Adrenal gland (tissue), 5 donors: ENCODE measurements at regions not wholly inside any gene's neighbourhood (a gene's known extent, or its start where the extent isn't known, plus 50 kb on each side); places are given as distances from the start of the nearest gene placed in this dataset.

Experiments used
- POLR2A ChIP-seq, 2 donors: fragments of 450-650 bp; IDR thresholded peaks; one replicate each; pipeline ENCODE4 v1.6.1; 2017; ENCODE audit warnings: antibody characterized with exemption in 2 of 2, mild to moderate bottlenecking in 2 of 2, moderate library complexity in 1 of 2
- TF ChIP-seq, protein P1 (sequence below), 6 experiments: fragments of 450-650 bp in 4 of 6; fragments of 200-600 bp in 2 of 6; sonication (generic) in 1 of 6; IDR thresholded peaks; 1 replicate in 5 of 6; 2 replicates in 1 of 6; pipeline versions ENCODE4 v1.5.1 to v1.8.0; 2016 to 2021; ENCODE audit warnings: antibody characterized with exemption in 6 of 6, mild to moderate bottlenecking in 2 of 6, moderate library complexity in 1 of 6
- donor health status: DM: no; HTN: no; CAD: no.

DNA sequence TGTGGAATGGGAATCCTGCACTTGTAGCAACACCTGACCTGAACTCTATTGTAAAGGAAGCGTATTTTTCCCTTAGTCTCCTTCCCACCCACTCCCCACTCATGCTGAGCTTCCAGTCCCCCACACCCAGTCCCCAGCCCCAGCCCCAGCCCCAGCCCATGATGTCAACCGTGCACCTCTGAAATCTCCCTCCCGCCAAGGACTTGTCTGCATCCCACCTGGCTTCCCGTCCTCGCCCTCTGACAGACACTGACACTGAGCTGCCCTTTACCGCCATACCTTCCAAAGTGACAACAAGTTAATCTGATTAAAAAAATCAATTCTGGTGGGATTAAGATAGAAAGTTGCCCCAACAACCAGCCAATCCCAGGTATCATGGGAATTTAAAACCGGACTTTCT is 213.6 kb upstream of the CELF4 start:
- TF ChIP-seq, protein P1, sequence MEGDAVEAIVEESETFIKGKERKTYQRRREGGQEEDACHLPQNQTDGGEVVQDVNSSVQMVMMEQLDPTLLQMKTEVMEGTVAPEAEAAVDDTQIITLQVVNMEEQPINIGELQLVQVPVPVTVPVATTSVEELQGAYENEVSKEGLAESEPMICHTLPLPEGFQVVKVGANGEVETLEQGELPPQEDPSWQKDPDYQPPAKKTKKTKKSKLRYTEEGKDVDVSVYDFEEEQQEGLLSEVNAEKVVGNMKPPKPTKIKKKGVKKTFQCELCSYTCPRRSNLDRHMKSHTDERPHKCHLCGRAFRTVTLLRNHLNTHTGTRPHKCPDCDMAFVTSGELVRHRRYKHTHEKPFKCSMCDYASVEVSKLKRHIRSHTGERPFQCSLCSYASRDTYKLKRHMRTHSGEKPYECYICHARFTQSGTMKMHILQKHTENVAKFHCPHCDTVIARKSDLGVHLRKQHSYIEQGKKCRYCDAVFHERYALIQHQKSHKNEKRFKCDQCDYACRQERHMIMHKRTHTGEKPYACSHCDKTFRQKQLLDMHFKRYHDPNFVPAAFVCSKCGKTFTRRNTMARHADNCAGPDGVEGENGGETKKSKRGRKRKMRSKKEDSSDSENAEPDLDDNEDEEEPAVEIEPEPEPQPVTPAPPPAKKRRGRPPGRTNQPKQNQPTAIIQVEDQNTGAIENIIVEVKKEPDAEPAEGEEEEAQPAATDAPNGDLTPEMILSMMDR (IDR thresholded peaks at IDR 0.05) = no peak
- TF ChIP-seq POLR2A (IDR thresholded peaks at IDR 0.05) = no peak
